ENCODE measurements at regions not wholly inside any gene's neighbourhood (a gene's known extent, or its start where the extent isn't known, plus 50 kb on each side); places are given as distances from the start of the nearest gene placed in this dataset.

DNA sequence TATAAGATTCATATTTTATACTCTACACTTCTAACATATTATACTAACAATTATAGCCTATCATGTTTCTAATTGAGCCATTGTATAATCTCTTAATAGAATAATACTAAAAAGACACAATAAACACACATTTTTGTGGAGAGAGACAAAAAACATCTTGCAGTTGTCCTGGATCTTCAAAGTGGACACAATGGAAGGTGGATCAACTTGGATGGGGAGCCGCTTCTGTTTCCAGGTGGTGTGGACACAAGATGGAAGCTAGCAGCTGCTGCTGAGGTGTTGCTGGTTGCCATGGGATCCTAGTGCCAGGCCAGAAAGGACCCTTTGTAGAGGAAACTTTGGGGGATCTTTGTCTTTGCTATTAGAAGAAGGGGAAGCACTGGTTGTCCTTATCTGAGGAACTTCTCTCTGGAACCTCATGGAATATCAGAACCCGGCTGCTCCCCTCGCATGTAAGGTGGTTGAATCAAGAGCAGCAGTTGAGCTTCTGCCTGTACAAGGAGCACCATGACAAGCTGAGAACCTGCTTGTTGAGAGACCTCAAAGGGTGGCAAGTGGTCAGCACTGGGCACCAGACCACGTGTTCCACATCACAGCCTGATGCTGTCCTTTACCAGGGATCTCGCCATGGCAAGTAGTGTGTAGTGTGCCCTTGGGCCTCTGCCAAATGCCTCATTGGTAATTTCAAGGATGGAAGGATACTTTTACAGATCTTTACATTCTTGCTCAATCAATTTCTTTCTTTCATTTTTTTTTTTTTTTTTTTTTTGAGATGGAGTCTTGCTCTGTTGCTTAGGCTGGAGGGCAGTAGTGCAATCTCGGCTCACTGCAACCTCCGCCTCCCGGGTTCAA is 232.2 kb downstream of the MYCN start:
- no peak overlapping the region for H3K27ac ChIP-seq
- DNase-seq (ENCODE audit: low read depth, low spot score) = no peak

DNA sequence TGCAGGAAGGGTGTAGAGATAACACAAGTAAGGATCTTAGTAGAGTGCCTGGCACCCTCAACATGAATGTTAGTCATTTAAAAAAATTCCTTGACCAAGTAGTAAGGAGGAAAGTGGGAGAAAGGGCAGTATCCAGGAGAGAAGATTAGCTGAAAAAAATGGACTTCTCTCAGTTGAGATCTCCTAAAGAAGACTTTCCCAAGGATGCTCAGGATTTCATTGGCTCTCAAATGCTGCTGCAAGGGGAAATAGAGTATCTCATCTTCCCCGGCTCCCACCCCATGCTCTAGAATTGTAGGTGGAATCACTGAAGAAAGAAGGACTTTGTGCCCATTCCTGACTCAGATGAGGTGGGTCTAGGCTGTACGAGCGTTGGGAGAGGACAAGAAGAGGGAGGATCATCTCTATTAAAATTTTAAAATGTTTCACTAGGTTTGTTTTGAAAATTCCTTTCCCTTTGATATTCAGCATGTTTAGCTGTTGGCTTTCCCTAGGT is 231.1 kb downstream of the MYCN start:
- H3K27ac ChIP-seq = no peak overlapping the region
- no peak for DNase-seq (ENCODE audit: low read depth, low spot score)

- DNase-seq (ENCODE audit: low read depth, low spot score) = no peak
- no peak overlapping the region for H3K27ac ChIP-seq
These were observed 230.5 kb downstream of the MYCN start for GRCh38 chr2:16170675-16171424.

DNA sequence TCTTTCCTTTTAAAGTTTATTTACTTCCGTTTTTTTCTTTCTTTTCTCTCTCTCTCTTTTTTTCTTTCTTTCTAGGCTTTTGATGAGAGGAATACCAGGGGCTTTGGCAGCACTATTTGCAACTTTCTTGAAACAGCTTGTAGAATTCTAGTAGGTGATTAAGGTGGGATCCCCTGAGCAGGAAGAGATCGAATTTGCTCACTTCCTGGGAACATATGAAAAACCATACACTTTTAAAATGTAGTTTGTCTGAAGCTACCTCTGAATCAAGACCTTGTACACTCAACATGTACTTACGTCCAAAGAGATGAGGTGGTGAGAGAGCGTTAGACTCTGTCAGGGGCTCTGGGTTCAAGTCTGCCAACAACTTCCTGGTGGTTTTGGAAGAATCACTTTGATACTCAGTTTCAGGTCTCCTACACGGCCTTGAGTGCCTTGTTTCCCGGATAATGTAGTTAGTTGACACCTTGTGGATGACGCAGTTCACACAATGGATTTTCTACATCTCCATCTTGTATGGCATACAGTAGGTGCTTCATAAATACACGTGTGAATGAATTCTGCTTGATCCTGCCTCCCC is 229.1 kb downstream of the MYCN start:
- DNase-seq (ENCODE audit: low read depth, low spot score) = no peak
- no peak overlapping the region for H3K27ac ChIP-seq

DNA sequence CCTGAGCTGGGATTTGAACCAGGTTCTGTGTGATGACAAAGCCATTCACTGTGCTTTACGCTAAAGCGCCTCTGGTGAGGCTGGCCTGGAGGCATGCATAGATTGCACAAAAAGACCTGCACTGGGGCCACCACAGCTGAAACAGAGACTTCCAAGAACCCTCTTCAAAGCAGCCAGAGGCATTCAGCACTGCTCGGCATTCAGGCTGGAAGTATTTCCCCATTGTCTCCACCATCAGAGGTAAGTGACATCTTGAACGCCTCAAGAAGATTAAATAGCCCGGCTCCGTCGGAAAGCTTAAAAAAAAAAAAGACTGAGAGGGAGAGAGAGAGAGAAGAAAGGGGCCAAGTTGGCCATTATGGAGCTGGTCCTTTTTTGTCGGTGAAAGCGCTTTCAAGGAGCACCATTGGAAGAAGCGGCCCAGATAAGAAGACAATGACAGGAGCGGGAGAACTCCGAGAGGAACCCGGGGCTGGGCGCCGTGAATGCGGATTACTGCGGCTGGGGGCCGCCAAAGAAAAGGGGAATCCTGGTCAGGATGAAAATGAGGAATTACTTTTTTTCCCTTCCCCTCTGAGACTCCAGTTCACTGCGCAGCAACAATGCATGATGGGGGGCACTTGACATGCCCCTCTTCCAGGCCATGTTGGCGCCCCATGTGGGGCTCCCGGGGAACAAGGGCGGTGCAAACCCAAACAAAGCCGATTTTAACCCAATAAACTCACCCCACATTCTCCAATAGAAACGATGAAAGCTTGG is 228.3 kb downstream of the MYCN start:
- no peak overlapping the region for H3K27ac ChIP-seq
- no peak for DNase-seq (ENCODE audit: low read depth, low spot score)

DNA sequence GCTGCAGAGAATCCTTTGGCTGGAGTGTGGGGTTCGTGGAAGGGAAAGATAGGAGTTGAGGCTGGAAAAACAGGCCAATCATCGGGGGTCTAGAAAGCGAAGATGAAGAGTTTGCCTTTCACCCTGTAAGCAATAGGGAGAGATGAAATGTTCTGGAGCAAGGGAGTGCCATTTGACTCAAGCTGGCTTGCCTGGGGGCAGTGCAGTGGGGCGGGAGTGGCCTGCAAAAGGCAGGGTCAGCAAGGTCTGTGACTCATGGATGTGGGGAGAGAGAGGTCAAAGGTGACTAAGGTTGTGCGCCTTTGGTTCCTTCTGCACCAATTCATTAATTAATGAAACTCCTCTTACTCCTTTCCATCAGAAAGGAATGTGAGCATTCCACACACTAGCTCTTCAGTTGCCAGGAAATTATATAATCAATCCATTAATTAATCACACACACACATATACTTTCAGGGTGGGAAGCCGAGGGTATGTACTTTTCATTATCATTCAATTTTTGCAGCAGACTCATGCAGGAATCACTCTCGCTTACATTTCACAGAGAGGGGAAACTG is 227.6 kb downstream of the MYCN start:
- DNase-seq (ENCODE audit: low read depth, low spot score) = no peak

GRCh38 chr2:16167451-16167861 is 227.1 kb downstream of the MYCN start:
- DNase-seq (ENCODE audit: low read depth, low spot score) = no peak
- H3K27ac ChIP-seq = no peak overlapping the region

More for the DNA sequence above, 227.6 kb downstream of the MYCN start:
- no peak overlapping the region for H3K27ac ChIP-seq

- no peak for DNase-seq (ENCODE audit: low read depth, low spot score)
- no peak overlapping the region for H3K27ac ChIP-seq
These were observed 226.1 kb downstream of the MYCN start for GRCh38 chr2:16166327-16166981.

DNA sequence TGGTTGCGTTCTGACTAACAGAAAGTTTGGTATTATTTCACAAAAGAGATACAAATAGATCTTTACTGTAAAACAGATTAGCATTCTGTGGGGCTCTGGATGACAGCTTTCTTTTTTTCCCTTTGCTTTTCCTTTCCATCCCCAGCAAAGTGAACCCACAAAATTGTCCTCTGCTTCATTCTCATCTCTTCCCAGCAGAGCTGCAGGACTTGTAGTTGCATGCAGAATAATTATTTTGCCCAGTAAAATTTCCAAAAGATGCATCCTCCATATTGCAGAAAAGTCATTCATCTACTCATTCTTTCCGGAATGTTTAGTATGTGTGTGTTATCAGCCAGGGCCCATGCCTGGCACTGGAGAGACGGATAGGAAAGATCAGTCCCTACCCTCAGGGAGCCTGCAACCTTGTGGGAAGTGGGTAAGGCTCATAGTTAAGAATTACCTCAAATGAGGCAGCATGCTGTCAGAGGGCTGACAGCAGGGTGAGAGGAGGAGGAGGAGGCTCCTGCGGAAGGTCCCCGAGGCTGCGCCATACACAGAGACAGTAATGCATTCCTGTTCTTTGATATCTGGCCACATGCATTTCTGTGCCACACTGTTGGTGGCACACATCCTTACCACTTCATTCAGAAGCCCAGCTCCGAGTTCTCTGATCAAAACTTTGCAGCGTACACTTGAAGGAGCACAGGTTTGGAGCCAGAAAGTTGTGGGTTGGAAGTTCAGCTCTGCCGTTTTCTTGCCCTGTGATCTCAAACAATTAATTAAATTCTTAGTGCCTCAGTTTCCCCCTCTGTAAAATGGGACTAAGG is 225.4 kb downstream of the MYCN start:
- DNase-seq (ENCODE audit: low read depth, low spot score) = no peak
- H3K27ac ChIP-seq = no peak overlapping the region

- no peak overlapping the region for H3K27ac ChIP-seq
- DNase-seq (ENCODE audit: low read depth, low spot score) = no peak
These were observed 222.2 kb downstream of the MYCN start for GRCh38 chr2:16162491-16163040.

GRCh38 chr2:16161768-16162490 is 221.6 kb downstream of the MYCN start:
- no peak for DNase-seq (ENCODE audit: low read depth, low spot score)
- H3K27ac ChIP-seq = no peak overlapping the region

DNA sequence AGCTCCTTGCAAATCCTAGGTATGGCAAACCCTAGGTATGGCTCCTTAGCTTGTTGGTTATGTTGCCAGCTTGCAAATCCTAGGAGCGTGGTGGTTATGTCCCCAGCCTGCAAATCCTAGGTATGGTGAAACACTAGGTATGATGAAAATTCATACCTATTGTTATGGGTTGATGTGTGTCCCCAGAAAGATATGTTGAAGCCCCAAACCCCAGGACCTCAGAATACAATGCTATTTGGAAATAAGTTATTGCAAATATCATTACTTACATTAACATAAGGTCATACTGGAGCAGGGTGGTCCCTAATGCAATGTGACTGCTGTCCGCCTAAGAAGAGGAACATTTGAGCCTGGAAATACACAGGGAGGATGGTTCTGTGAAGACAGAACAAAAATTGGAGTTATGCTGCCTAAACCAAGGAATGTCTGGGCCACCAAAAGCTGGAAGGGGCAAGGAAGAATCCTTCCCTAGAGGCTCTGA is 220.8 kb downstream of the MYCN start:
- no peak for DNase-seq (ENCODE audit: low read depth, low spot score)
- H3K27ac ChIP-seq = no peak overlapping the region

GRCh38 chr2:16160281-16161084 is 220.1 kb downstream of the MYCN start:
- no peak overlapping the region for H3K27ac ChIP-seq
- DNase-seq (ENCODE audit: low read depth, low spot score) = no peak

- DNase-seq (ENCODE audit: low read depth, low spot score) = no peak
- H3K27ac ChIP-seq = no peak overlapping the region
These were observed 216.1 kb downstream of the MYCN start for GRCh38 chr2:16156411-16156810.

GRCh38 chr2:16155766-16156165 is 215.4 kb downstream of the MYCN start:
- no peak overlapping the region for H3K27ac ChIP-seq
- no peak for DNase-seq (ENCODE audit: low read depth, low spot score)

DNA sequence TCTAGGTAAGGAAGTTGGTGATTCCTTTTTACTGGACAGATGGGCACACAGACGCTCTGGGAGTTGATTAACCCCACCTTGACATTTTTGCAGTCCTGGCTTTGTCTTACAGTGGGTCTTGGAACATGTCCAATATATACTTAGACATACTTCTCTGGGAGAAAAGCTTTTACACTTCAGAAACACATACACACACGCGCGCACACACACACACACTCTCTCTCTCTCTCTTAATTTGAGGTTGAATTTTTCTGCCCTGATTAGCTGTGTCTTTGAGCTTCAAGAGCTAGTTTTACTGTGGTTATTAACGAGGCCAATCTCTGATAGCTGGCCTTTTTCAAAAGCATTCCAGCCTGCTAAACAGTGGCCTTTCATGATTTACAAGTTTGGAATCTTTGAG is 215.0 kb downstream of the MYCN start:
- no peak overlapping the region for H3K27ac ChIP-seq

More for the DNA sequence above, 215.0 kb downstream of the MYCN start:
- no peak for DNase-seq (ENCODE audit: low read depth, low spot score)
